ENCODE measurements at regions not wholly inside any gene's neighbourhood (a gene's known extent, or its start where the extent isn't known, plus 50 kb on each side); places are given as distances from the start of the nearest gene placed in this dataset.

DNA sequence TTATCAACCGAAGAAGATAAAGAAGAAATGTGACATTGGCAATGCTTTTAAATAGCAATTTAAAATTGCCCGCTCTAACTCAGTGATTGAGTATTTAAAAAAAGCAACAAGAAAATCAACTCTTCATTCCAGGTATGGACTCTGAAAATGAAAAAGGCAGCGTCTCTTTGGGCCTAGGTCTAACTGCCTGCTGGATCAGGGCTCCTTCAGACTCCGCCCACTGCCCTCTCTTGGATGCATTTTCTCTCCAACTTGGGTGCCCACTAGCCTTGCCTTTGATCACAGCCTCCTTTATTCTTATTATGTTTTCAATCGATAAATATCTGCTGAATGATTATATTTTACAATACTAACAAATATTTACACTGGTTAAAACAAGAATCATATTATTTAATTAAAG, 268.9 kb downstream of the MRPL39 start:
- no peak for TF ChIP-seq CTCF (IDR thresholded peaks at IDR 0.05; ENCODE audit: low read depth, low read length)
- no peak for TF ChIP-seq EZH2phosphoT487 (IDR thresholded peaks at IDR 0.05; ENCODE audit: low read depth)

Measured in OCI-LY3 (cell line).